GM18907 (cell line): ENCODE measurements at regions not wholly inside any gene's neighbourhood (a gene's known extent, or its start where the extent isn't known, plus 50 kb on each side); places are given as distances from the start of the nearest gene placed in this dataset.
"Not testable (repeated sequence)": the region's sequence is repeated elsewhere in the genome, so short reads cannot be mapped to it uniquely, and the experiment has no call there.

ENCODE experiments used
- ATAC-seq: cut with Tn5 transposase; IDR thresholded peaks from one replicate; pipeline ENCODE4 v1.9.1; 2021; ENCODE audit warnings: mild to moderate bottlenecking, moderate library complexity; ENCODE audit not compliant: unreplicated experiment

DNA sequence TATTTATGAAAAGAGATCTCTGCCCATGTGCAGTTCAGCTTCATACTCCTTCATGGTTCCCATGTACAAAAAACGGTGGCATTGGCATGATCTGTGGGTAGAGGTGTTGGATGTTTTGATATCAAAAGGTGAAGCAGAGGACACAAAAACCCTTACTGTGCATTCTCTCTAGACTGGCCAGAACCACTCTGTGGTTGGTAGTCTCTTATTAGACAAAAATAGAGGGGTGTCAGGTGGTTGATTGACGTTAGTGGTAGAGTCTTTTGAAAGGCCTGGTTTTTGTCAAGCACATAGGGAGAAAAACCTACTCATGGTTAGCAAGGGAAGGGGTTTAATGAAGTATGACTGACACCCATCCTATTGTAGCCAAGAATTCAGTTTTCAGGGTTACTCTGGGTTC lies 400.0 kb upstream of the TMPRSS15 start:
- no peak for ATAC-seq

DNA sequence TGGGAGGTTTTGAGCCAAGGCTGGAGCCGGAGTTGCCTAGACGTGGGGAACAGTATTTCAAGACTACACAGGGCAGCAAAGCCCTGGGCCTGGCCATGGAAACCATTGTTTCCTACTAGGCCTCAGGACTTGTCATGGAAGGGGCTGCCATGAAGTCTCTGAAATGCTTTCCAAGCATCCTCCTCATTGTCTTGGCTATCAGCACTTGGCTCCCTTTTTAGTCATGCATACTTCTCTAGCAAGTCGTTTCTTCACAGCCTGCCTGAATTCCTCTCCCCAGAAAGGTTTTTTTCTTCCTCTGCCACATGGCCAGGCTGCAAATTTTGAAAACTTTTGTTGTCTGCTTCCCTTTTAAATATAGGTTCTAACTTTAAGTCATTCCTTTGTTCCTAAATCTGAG lies 406.6 kb upstream of the TMPRSS15 start:
- no peak for ATAC-seq

- ATAC-seq, result no peak
Measured at GRCh38 chr21:18812308-18812707, 408.7 kb upstream of the TMPRSS15 start.

DNA sequence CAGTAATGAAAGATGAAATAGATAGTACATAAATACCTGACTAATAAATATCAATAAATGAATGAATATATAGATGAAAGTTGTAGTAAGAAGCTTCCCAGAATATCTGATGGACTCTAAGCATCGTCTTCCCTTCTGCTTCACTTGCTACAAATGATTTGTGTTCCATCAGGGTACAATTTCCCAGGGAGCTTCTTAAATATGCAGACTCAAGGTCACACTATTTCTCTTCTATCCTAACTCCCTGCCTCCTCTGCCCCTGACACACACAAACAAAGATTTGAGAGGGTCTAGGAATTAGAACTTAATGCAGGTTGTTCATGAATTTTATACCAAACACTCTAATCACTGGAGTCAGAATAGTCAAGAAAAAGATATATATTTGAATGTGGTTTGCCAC lies 415.9 kb upstream of the TMPRSS15 start:
- no peak for ATAC-seq

- no peak for ATAC-seq
Measured at GRCh38 chr21:18826562-18826961, 423.0 kb upstream of the TMPRSS15 start.

DNA sequence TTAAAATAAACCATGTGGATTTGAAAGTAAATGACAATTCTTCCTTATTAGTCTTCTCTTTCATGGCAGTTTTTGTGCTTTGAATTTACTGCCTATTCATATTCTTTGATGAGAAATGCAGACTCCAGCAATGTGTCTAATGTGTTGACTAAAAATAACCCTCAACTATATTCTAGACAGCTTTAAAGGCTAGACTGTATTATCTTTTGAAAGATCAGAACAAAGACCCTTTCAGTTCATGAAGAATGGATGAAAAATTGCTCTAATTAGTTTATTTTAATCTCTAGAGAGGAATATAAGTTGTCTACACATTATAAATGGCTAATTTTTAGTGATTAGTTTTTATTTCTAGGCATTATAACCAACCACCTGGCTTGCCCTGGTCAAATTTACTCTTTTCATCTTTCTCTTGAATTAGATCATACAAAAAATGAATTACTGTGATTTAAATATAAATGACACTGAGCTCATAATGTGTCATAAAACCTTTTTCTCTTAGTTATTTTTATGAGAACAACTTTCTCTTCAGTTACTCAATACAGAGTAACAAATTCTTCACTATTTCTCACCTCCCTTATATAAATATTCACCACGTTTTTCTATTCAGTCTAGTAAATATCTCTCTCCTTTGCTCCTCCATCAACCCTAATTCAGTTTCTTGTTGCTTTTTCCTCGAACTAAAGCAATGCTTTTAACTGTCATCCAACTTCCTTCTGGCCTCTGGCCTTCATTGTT lies 428.5 kb upstream of the TMPRSS15 start:
- ATAC-seq, result no peak

GRCh38 chr21:18832950-18833349 lies 429.4 kb upstream of the TMPRSS15 start:
- no peak for ATAC-seq

GRCh38 chr21:18834121-18834520 lies 430.5 kb upstream of the TMPRSS15 start:
- not testable (repeated sequence) for ATAC-seq

DNA sequence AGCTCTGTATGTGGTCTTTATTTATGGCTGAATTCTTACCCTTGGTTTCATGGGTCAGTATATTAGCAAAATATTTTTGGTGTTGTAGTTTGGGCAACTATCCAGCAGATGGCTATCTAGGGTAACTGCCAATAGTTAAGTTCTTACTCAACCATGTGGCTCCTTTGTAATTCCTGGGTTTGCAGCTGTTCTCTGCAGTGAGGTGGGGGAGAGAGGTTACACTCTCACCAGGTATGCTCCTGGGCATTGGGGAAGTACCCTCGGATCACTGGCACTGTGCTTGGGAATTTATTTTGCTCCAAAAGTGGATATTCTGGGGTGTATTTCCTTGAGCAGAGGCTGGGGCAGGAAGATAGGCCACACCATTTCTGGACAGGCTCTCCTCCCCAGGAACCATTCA lies 436.7 kb upstream of the TMPRSS15 start:
- no peak for ATAC-seq

GRCh38 chr21:18857606-18858005 lies 454.0 kb upstream of the TMPRSS15 start:
- not testable (repeated sequence) for ATAC-seq

DNA sequence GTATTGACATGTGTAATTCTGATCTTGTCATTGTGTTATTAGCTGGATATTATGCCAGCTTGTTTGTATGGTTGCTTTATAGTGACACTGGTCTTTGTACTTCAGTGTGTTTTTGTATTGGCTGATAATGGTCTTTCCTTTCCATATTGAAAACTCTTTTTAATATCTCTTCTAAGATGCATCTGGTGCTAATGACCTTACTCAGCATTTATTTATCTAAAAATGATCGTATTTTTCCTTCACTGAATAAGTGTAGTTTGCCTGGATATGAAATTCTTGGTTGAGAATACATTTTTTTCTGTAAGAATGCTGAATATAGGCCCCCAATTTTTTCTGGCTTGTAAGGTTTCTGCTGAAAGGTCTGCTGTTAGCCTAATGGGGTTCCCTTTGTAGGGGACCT lies 465.5 kb upstream of the TMPRSS15 start:
- no peak for ATAC-seq

GRCh38 chr21:18877917-18878316 lies 474.3 kb upstream of the TMPRSS15 start:
- no peak for ATAC-seq

- ATAC-seq, result no peak
Measured at GRCh38 chr21:18887922-18888602, 484.5 kb upstream of the TMPRSS15 start.

GRCh38 chr21:18893406-18893805 lies 489.8 kb upstream of the TMPRSS15 start:
- ATAC-seq, result no peak

- ATAC-seq, result no peak
Measured at GRCh38 chr21:18894387-18894786, 490.8 kb upstream of the TMPRSS15 start.

DNA sequence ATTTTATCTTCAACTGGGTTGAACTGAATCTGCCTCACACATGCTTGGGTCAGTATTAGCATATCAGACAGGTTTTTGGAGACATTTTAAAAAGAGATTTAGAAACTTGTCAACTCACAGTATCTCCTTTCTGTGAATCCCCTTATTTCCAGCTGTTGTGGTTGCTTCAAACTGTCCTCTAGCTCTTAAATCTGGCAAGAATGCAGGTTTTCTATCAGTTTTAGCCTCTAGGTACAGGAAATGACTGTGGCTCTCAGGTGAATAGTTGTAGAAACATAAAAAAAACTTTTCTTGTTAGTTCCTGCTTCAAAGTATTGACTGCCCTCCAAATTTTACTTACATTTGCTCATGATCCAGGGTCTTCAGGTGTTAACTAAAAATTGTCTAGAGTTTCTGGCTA lies 495.7 kb upstream of the TMPRSS15 start:
- no peak for ATAC-seq

DNA sequence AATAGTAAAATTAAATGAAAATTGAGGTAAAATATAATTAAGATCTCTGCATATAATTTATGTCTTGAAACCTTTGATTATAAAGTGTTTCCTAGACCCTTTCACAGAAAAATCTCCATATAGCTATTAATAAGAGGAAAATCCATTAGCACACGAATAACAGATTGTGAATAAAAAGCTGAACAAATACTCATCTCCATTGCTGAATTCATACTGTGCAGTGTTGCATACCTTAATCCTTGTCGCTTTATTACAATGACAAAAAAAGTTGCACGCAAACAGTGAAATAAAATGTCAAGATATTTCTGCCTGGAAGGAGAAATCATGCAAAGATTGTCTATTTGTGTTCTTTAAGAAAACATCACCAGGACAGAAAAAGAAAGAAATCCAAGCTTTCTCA lies 499.1 kb upstream of the TMPRSS15 start:
- no peak for ATAC-seq

DNA sequence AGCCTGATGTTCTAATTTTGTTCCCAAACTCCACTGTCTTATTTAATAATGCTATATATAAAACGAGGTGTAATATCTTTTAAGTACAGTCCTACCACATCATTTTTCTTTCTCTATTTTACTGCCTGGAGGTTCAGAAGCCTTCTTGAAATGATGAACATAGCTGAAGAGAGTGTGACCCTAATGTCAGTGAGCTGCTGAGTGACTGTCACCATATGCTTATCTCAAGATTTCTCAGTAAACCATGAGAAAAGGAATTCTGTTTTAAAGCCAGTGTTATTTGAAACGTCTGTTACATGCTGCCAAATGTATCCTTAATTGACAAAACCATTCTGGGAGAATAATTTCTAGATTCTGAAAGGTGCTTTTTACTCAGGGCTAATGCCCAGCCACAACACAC lies 503.5 kb upstream of the TMPRSS15 start:
- no peak for ATAC-seq

- ATAC-seq, result no peak
Measured at GRCh38 chr21:18908641-18909040, 505.1 kb upstream of the TMPRSS15 start.

DNA sequence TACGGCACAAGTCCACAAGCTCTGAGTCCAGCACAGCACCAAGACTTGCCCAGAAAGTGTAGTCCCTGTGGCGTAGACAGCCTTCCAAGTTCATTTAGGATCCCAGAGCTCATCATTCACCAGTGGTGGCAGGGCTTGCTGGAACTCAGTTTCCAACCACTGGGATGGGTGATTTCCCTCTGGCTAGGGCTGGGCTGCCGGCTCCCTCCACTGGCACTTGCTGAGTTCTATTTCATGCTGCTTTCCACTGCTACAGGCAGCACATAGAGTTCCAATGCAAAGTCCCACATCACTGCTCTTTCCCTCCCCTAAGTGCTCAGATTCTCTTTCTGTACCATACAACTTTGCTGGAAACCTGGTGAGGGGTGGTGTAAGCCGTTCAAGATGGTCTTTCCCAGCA lies 510.3 kb upstream of the TMPRSS15 start:
- no peak for ATAC-seq

DNA sequence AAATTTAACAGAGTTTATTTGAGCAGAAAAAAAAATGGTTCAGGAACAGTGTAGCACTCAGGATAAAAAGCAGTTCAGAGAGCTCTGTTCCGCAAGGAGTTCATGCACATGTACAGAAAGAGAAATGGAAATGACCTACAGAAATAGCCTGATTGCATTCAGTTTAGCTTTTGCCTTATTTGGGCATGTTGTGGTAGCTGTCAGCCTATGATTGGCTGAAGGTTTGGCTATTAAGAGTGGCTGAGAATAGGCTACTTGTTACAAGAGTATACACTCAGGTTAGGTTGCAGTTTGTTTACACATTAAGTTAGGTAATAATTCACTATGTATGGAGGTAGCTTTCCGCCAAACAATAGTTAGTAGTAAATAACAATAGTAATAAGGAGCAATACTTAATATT lies 511.0 kb upstream of the TMPRSS15 start:
- no peak for ATAC-seq

- ATAC-seq, result no peak
Measured at GRCh38 chr21:18917622-18918021, 514.0 kb upstream of the TMPRSS15 start.

DNA sequence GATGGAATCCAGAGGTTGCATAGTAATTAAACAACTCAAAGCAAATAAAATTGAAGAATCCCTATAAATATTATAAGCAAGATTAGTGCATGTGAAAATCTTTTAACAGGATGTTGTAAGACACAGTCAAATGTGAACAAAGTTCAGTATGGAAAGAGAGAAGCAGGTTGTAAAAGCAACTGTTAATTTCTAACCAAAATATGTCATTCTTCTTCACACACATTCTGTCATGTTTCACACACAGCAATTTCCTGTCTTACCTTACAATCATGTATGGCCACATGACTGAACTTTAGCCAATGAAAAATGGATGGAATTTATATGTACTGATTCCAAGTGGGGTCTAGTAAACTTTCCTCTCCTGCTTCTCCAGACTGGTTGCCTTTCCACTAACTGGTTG lies 527.7 kb upstream of the TMPRSS15 start:
- ATAC-seq, result no peak
